ENCODE measurements at regions not wholly inside any gene's neighbourhood (a gene's known extent, or its start where the extent isn't known, plus 50 kb on each side); places are given as distances from the start of the nearest gene placed in this dataset.

- TF ChIP-seq, protein P1, sequence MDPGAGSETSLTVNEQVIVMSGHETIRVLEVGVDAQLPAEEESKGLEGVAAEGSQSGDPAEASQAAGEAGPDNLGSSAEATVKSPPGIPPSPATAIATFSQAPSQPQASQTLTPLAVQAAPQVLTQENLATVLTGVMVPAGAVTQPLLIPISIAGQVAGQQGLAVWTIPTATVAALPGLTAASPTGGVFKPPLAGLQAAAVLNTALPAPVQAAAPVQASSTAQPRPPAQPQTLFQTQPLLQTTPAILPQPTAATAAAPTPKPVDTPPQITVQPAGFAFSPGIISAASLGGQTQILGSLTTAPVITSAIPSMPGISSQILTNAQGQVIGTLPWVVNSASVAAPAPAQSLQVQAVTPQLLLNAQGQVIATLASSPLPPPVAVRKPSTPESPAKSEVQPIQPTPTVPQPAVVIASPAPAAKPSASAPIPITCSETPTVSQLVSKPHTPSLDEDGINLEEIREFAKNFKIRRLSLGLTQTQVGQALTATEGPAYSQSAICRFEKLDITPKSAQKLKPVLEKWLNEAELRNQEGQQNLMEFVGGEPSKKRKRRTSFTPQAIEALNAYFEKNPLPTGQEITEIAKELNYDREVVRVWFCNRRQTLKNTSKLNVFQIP (CRISPR knock-in tag; IDR thresholded peaks at IDR 0.05; ENCODE audit: borderline replicate concordance, low read depth): no peak
- TF ChIP-seq ZFP30 (CRISPR knock-in tag; IDR thresholded peaks at IDR 0.05) (no peak), BACH2 (CRISPR knock-in tag; IDR thresholded peaks at IDR 0.05; ENCODE audit: borderline replicate concordance) (no peak), RARB (CRISPR knock-in tag; IDR thresholded peaks at IDR 0.05) (no peak)
- ATAC-seq: no peak
Observed at GRCh38 chr5:136905571-136905970, 540.2 kb upstream of the TRPC7 start.

GRCh38 chr5:136894070-136894469 is 528.7 kb upstream of the TRPC7 start:
- no peak for TF ChIP-seq PPARA (CRISPR knock-in tag; IDR thresholded peaks at IDR 0.05; ENCODE audit: borderline replicate concordance)
- TF ChIP-seq TCF4 (CRISPR knock-in tag; IDR thresholded peaks at IDR 0.05; ENCODE audit: borderline replicate concordance): no peak
- TF ChIP-seq ISL1 (CRISPR knock-in tag; IDR thresholded peaks at IDR 0.05): no peak
- no peak for ATAC-seq

DNA sequence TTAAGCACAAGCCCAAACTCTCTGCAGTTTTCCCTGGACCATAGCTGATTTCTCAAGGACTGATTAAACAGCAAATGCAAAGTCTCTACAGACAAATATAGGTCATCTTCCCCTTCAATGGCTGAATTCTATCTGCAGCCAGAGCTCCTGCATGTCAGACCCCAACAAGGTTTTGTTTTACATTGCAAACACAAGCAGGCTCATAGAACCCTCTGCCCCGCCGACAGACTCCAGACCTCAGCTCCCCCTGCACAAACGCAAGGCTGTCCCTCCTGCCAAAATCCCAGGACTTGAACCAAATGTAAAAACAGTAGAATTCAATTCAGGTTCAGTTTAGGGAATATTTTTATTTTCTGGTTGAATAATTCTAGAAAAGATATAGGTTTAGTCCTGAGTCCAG is 526.7 kb upstream of the TRPC7 start:
- ATAC-seq: no peak
- TF ChIP-seq ZNF70 (CRISPR knock-in tag; IDR thresholded peaks at IDR 0.05) (no peak), PPARA (CRISPR knock-in tag; IDR thresholded peaks at IDR 0.05; ENCODE audit: borderline replicate concordance) (no peak), ZFP30 (CRISPR knock-in tag; IDR thresholded peaks at IDR 0.05) (no peak), ISL1 (CRISPR knock-in tag; IDR thresholded peaks at IDR 0.05) (no peak), SNAI2 (CRISPR knock-in tag; IDR thresholded peaks at IDR 0.05) (no peak), ZNF565 (CRISPR knock-in tag; conservative IDR thresholded peaks at IDR 0.05; ENCODE audit: low read depth) (no peak), BACH2 (CRISPR knock-in tag; IDR thresholded peaks at IDR 0.05; ENCODE audit: borderline replicate concordance) (no peak), CSDC2 (CRISPR knock-in tag; IDR thresholded peaks at IDR 0.05) (no peak), OSR1 (CRISPR knock-in tag; IDR thresholded peaks at IDR 0.05) (no peak), RARB (CRISPR knock-in tag; IDR thresholded peaks at IDR 0.05) (no peak), ARNTL (CRISPR knock-in tag; IDR thresholded peaks at IDR 0.05; ENCODE audit: borderline replicate concordance, low read depth) (no peak), PATZ1 (CRISPR knock-in tag; IDR thresholded peaks at IDR 0.05; ENCODE audit: borderline replicate concordance) (no peak), TOX (CRISPR knock-in tag; IDR thresholded peaks at IDR 0.05; ENCODE audit: borderline replicate concordance) (no peak), ESRRG (CRISPR knock-in tag; IDR thresholded peaks at IDR 0.05) (no peak), TCF4 (CRISPR knock-in tag; IDR thresholded peaks at IDR 0.05; ENCODE audit: borderline replicate concordance) (no peak), CREB5 (CRISPR knock-in tag; IDR thresholded peaks at IDR 0.05; ENCODE audit: low read depth) (no peak)

- TF ChIP-seq CREB5 (CRISPR knock-in tag; IDR thresholded peaks at IDR 0.05; ENCODE audit: low read depth): no peak
- ATAC-seq: no peak
Observed at GRCh38 chr5:136891175-136891972, 526.0 kb upstream of the TRPC7 start.

DNA sequence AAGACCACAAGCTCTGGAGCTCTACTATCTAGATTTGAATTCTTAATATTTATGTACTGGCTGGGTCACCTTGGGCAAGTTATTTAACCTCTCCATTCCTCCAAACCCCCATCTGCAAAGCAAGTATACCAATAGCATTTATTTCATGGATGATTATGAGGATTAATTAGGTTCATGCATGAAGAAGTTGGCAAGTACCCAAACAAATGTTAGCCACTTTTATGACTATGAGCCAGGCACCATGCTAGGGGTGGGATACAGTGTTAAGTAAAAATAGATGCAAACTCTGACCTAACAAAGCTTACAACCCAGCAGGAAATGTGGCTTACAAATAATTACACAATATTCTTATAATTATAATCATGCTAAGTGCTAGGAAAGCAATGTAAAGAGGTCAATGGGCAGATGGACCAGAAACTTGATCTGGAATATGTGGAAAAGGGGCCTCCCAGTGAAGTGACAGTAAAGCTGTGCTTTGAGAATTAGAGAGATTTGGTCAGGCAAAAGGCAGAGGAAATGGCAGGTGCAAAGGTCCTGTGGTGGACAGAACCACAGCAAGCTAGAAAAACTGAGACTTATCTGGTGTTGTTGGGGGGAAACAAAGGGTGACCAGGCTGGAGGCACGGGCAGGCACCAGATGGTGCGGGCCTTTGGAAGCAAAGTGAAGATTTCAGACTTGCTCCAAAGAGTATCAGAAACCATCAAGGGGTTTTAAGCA is 525.2 kb upstream of the TRPC7 start:
- ATAC-seq: no peak
- TF ChIP-seq ZFP3 (CRISPR knock-in tag; IDR thresholded peaks at IDR 0.05): no peak
- TF ChIP-seq PATZ1 (CRISPR knock-in tag; IDR thresholded peaks at IDR 0.05; ENCODE audit: borderline replicate concordance): no peak
- TF ChIP-seq, protein P2, sequence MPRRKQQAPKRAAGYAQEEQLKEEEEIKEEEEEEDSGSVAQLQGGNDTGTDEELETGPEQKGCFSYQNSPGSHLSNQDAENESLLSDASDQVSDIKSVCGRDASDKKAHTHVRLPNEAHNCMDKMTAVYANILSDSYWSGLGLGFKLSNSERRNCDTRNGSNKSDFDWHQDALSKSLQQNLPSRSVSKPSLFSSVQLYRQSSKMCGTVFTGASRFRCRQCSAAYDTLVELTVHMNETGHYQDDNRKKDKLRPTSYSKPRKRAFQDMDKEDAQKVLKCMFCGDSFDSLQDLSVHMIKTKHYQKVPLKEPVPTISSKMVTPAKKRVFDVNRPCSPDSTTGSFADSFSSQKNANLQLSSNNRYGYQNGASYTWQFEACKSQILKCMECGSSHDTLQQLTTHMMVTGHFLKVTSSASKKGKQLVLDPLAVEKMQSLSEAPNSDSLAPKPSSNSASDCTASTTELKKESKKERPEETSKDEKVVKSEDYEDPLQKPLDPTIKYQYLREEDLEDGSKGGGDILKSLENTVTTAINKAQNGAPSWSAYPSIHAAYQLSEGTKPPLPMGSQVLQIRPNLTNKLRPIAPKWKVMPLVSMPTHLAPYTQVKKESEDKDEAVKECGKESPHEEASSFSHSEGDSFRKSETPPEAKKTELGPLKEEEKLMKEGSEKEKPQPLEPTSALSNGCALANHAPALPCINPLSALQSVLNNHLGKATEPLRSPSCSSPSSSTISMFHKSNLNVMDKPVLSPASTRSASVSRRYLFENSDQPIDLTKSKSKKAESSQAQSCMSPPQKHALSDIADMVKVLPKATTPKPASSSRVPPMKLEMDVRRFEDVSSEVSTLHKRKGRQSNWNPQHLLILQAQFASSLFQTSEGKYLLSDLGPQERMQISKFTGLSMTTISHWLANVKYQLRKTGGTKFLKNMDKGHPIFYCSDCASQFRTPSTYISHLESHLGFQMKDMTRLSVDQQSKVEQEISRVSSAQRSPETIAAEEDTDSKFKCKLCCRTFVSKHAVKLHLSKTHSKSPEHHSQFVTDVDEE (CRISPR knock-in tag; IDR thresholded peaks at IDR 0.05): no peak
- no peak for TF ChIP-seq ZNF8 (CRISPR knock-in tag; IDR thresholded peaks at IDR 0.05)
- TF ChIP-seq TCF4 (CRISPR knock-in tag; IDR thresholded peaks at IDR 0.05; ENCODE audit: borderline replicate concordance): no peak
- no peak for TF ChIP-seq PPARA (CRISPR knock-in tag; IDR thresholded peaks at IDR 0.05; ENCODE audit: borderline replicate concordance)
- no peak for TF ChIP-seq ESRRG (CRISPR knock-in tag; IDR thresholded peaks at IDR 0.05)
- no peak for TF ChIP-seq GLIS3 (CRISPR knock-in tag; IDR thresholded peaks at IDR 0.05)
- TF ChIP-seq CSDC2 (CRISPR knock-in tag; IDR thresholded peaks at IDR 0.05): no peak
- TF ChIP-seq ARNTL (CRISPR knock-in tag; IDR thresholded peaks at IDR 0.05; ENCODE audit: borderline replicate concordance, low read depth): no peak
- no peak for TF ChIP-seq ZNF565 (CRISPR knock-in tag; conservative IDR thresholded peaks at IDR 0.05; ENCODE audit: low read depth)

Measured in SK-N-SH treated with all-trans-retinoic acid at 6 μM for 48 hours (cell line).